ENCODE measurements at regions not wholly inside any gene's neighbourhood (a gene's known extent, or its start where the extent isn't known, plus 50 kb on each side); places are given as distances from the start of the nearest gene placed in this dataset.

GRCh38 chr5:67417839-67418238 lies 221.2 kb upstream of the CD180 start:
- DNase-seq (ENCODE audit: low read depth) = no peak

DNA sequence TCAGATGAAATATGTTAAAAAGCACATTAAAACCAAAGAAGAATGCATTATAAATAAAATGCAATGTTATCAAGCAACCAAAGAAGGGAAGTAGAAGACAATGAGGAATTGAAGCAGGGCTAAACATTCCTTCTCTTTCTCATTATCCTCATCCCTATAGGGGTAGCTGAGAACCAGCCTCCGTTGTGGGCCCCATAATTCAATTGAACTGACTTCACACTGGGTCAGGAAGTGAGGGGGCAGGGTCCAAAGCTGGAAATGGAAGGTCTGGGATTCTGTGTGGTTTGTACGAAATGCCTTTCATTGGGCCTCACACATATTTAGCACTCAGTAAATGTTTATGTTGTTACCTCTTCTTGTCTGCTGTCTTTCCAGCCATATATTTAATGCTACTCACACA lies 220.4 kb upstream of the CD180 start:
- DNase-seq (ENCODE audit: low read depth) = no peak

GRCh38 chr5:67416133-67416937 lies 219.7 kb upstream of the CD180 start:
- no peak for DNase-seq (ENCODE audit: low read depth)

DNA sequence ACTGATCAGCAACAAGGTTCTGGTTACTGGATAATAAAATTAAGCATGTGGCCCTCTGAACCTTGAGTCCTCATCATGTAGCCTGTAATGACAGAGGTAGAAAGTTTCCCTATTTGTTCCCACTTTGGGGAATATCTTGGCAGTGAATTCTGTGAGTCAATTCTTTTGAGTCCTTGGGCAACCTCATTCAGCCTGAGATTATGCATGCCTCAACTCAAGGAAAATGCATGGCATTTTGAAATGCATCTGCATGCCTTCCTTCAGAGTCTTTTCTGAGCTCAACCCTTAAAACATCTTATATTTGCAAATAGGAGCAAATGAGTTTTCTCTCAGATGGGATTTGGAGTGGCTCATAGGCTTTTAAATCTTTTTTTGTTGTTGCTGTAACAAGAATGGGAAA lies 218.1 kb upstream of the CD180 start:
- no peak for DNase-seq (ENCODE audit: low read depth)

- no peak for DNase-seq (ENCODE audit: low read depth)
Measured at GRCh38 chr5:67413721-67414120, 217.1 kb upstream of the CD180 start.

GRCh38 chr5:67409126-67409777 lies 212.7 kb upstream of the CD180 start:
- DNase-seq (ENCODE audit: low read depth) = no peak

DNA sequence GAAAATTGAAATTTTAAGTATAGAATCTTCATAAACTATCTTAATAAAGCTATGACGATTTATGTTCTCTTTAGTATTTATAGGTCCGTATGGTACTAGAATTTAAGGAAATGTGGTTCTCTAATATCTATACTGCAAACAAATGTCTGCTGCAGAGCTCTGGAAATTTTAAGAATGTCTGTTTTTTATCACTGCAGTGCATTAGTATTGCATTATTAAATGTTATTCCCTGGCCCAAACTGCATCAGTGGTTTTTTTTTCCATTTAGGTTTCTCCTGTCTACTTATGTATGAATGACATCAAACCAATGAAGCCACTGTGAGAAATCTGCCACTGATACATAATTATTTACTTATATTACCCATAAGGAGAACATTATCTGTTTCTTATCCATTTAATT lies 211.4 kb upstream of the CD180 start:
- no peak for DNase-seq (ENCODE audit: low read depth)

- DNase-seq (ENCODE audit: low read depth) = no peak
Measured at GRCh38 chr5:67405755-67406154, 209.2 kb upstream of the CD180 start.

GRCh38 chr5:67405101-67405364 lies 208.4 kb upstream of the CD180 start:
- no peak for DNase-seq (ENCODE audit: low read depth)

- DNase-seq (ENCODE audit: low read depth) = peak; percentile 73
Measured at GRCh38 chr5:67404256-67405100, 207.9 kb upstream of the CD180 start.

- no peak for DNase-seq (ENCODE audit: low read depth)
Measured at GRCh38 chr5:67402526-67402925, 205.9 kb upstream of the CD180 start.

GRCh38 chr5:67401172-67401571 lies 204.6 kb upstream of the CD180 start:
- DNase-seq (ENCODE audit: low read depth) = no peak

- no peak for DNase-seq (ENCODE audit: low read depth)
Measured at GRCh38 chr5:67400752-67401151, 204.2 kb upstream of the CD180 start.

- DNase-seq (ENCODE audit: low read depth) = no peak
Measured at GRCh38 chr5:67395790-67396418, 199.3 kb upstream of the CD180 start.

GRCh38 chr5:67393211-67393610 lies 196.6 kb upstream of the CD180 start:
- no peak for DNase-seq (ENCODE audit: low read depth)

GRCh38 chr5:67390935-67391334 lies 194.3 kb upstream of the CD180 start:
- DNase-seq (ENCODE audit: low read depth) = no peak

DNA sequence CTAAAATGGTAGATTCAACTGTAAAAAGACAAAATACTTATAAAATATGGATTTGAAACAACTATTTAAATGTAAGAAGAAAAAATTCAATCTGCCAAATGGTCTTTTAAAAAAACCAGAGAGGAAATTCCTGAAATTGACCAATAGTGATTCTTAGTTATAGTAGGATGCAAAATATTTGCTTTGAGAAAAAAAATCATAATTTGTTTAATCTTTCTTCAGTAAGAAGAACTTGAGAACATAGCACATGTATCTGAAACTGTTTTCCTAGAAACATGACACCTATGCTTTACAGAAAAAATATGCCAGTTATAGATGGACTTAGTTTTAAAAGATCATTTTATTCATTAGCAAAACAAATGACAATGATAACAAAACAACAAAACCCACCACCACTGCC lies 186.9 kb upstream of the CD180 start:
- DNase-seq (ENCODE audit: low read depth) = no peak

GRCh38 chr5:67381236-67381880 lies 184.8 kb upstream of the CD180 start:
- no peak for DNase-seq (ENCODE audit: low read depth)

GRCh38 chr5:67380431-67380830 lies 183.8 kb upstream of the CD180 start:
- DNase-seq (ENCODE audit: low read depth) = no peak

- no peak for DNase-seq (ENCODE audit: low read depth)
Measured at GRCh38 chr5:67379753-67380152, 183.2 kb upstream of the CD180 start.

- no peak for DNase-seq (ENCODE audit: low read depth)
Measured at GRCh38 chr5:67378256-67378655, 181.7 kb upstream of the CD180 start.

DNA sequence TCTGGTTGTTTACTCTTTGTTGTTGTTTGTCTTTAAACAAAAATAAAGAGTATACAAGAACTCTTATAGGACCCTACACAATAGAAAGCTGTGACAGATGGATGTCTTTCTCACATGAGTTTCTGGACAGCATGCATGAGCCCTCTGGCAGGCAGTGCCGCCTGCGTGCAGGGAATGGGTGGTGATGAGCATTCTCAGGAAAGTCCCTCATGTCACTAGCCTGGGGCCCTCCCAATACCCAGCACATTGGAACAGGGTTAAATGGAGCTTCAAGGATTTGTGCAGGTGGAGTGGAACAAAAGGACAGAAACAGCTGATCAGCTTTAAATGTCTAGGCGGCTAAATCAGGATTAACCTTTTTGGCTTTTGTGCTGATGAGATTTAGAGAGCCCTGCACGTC lies 181.0 kb upstream of the CD180 start:
- DNase-seq (ENCODE audit: low read depth) = peak; percentile 18
